Left forelimb (tissue), 1 donor: ENCODE measurements at regions not wholly inside any gene's neighbourhood (a gene's known extent, or its start where the extent isn't known, plus 50 kb on each side); places are given as distances from the start of the nearest gene placed in this dataset.

ENCODE experiments used
- DNase-seq: peaks from one replicate; pipeline ENCODE4 v3.0.0-alpha.2; 2018; ENCODE audit warnings: low spot score

- DNase-seq = no peak
Measured at GRCh38 chr13:103194871-103195270, 128.7 kb upstream of the SLC10A2 start.

GRCh38 chr13:103192511-103193135 lies 126.4 kb upstream of the SLC10A2 start:
- DNase-seq = no peak

DNA sequence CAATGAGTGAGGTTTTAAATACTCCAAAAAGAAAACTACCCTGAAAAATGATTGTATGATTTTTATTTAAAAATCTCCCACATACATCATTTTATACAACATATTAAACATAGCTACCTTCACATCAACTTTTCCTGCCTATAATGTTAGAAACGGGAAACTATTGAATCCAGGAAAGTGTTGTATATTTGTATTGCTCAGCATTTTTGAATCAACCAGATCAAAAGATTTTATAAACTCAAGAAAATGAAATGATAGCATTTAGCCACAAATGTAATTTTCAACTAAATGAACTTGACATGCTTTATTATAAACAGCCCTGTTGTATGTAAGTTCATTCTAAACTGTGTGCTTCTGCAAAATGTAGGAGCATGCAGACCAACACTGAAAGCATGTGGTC lies 124.6 kb upstream of the SLC10A2 start:
- DNase-seq = no peak

DNA sequence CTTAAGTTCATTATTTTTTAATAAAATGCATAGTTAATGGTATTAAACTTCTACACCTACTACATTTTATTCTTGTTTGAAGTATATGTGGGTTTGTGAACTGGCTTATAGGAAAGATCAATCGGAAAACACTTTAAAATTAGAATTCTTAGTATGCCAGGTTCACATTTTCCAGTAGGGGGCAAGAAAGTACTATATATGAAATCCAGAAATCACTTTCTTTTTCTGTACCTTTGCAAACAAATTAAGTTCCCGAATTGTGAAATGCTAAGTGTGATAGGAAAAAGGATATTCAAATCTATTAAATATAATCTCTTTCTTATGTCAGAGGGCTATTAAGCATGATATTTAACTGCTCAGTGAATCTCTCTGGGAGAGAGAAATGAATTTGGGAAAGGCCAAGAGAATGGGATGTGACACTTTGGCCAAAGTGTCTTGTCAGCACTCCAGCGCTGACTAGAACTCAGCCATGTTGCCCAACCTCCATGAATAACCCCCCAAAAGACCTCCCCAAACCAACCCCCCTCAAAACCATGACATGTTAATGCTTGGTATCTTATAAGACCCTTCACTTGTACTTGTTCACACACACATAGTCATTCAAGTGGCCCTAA lies 122.6 kb upstream of the SLC10A2 start:
- DNase-seq = no peak

- no peak for DNase-seq
Measured at GRCh38 chr13:103187721-103188156, 121.5 kb upstream of the SLC10A2 start.

GRCh38 chr13:103184413-103184812 lies 118.2 kb upstream of the SLC10A2 start:
- DNase-seq = no peak

DNA sequence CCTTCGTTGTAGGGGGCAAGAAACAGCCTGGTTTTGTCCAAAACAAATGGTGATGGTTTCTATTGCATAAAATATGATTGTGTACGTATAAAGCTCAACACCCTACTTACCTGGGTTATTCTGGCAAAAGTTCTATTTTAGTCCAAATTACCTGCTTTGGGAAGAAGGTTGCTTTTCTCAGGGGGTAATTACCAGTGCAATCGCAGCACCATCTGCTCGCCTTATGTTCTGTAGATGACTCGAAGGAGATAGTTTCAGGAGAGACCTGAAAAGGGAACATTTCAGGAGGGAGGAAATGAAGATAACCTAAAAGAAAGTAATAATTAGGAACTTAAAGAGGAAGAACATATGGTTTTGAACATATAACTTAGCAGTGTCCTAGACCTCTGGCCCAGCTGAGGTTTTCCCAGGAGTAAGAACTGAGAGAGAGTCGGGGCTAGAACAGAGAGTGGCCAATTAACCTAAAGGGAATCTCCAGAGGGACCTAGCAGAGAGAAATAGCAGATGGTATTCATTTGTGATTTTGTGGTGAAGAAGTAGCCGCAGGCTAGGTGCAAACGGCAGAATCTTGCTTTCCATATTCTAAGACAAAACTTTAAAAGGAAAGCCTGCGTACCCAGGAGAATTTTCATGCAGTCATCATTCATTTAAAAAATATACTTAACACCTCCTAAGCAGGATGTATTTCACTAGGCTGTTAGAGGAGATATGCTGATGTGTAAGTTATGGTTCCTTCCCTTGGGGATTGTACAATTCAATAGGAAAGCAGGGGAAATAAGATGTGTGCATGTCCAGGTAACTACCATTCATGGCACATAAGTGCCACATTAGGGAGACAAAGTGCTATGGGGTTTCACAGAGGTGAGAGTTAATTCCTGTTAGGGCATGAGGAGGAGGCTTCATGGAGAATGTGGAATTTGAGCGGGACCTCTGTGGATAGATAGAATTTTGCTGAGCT lies 113.0 kb upstream of the SLC10A2 start:
- DNase-seq = no peak

DNA sequence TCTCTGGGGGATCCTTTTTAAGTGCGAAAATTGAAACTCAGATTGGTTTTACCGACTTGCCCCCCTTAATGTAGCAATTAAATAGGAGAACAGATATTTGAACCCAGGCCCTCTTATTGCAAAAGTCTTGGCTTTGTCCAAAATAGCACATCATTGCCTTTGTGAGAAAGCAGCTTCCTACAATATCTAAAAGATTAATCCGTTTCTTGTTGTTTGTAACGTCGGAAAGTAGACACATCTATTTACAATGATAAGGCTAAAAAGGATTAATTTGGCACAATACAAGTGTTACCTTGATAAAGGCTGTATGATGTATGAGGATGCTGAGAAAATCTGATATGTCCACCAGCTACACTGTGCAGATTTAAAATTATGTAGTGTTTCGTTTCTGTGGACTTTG lies 108.7 kb upstream of the SLC10A2 start:
- no peak for DNase-seq

DNA sequence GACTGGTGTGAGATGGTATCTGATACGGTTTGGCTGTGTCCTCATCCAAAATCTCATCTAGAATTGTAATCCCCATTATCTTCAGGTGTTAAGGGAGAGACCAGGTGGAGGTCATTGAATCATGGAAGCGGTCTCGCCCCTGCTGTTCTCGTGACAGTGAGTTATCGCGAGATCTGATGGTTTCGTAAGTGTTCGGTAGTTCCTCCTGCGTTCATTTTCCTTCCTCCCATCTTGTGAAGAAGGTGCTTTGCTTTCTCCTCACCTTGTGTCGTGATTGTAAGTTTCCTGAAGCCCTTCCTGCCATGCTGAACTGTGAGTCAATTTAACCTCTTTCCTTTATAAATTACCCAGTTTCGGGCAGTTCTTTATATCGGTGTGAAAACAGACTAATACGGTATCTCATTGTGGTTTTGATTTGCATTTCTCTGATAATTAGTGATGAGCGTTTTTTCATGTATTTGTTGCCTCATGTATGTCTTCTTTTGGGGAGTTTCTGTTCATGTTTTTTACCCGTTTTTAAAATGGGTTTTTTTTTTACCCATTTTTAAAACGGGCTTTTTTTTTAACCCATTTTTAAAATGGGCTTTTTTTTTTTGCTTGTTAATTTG lies 102.8 kb upstream of the SLC10A2 start:
- DNase-seq = no peak

DNA sequence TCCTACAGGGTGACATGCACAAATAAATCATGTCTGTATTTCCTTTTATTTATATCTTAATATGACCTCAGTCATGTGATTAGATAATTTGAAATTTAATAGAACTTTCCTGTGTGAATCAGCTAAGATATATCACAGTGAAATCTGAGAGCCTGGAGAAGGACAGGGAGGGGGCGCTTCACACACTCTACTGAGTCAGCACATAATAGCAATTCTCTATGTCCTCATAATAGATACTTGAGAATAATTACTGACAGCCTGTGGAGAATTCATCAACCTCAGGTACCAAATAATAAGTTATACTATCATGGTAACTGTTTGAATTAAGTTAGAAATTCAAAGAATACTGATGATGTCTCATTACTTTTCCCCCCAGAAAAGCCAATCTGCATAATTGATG lies 98.0 kb upstream of the SLC10A2 start:
- DNase-seq = no peak

- DNase-seq = no peak
Measured at GRCh38 chr13:103161476-103161875, 95.3 kb upstream of the SLC10A2 start.

DNA sequence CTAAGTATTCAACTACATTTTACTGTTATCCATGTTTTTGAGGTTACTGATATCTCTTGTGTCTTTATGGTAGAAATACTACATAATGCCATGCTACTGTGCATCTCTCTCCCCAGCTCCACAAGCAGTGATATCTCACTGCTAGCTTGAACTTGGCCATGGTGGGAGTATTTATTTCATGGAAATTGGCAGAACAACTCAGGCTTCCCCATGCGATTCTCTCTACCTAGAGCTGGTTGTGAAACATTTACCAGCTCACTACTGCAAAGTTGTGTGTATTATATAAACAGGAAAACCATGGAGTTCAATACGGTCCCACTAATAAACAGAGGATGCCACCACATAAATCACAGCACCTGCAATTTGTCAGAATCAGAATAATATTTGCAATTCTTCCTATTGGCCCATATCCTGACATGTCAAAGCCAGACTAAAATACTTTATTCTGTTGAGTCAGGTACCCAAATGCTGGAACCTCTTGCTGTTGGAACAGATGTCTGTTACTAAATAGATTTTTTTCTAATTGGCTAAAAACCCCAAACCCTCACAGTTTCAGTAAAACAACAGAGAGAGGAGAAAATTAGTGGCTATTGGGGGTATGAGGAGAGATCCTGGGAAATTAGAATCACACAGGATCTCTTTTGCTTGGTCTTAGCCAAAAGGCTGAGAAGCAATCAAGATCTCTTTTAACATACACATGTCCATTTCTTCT lies 91.4 kb upstream of the SLC10A2 start:
- no peak for DNase-seq

GRCh38 chr13:103157016-103157415 lies 90.8 kb upstream of the SLC10A2 start:
- DNase-seq = no peak

- no peak for DNase-seq
Measured at GRCh38 chr13:103156346-103156998, 90.3 kb upstream of the SLC10A2 start.

DNA sequence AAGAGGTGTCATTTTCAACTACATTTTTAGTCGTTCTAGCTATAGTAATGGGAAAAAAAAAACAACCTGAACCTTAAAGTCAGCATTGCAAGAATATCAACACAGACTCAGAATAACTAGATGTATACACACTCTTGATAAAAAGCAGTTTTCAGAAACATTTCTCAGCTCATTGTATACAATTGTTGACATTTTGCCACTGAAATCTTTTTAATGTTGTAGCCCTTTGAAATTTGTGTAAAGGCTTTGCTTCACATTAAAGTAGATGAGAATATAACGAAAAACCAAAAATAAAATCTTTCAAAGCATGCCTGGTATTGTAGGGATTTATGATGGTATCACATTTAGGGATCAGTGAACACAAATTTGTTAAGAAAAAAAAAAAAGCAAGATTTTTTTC lies 87.2 kb upstream of the SLC10A2 start:
- DNase-seq = no peak

DNA sequence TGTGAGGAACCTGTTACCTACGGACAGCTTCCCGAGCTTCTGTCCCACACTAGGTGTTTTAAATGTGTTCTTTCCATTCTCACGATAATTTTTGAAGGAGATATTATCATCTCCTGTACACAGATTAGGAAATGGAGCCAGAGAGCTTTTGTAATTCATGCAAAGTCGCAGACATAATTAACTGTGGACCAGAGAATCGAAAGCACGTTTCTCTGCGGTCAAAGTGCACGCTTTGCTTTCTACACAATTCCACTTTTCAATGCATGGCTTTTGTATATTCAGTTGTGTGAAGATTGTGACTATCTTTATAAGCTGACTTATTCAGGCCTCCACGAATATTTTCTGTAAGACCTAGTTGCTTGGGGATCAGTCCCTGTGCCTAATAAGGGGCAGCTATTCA lies 81.7 kb upstream of the SLC10A2 start:
- no peak for DNase-seq

GRCh38 chr13:103145442-103145841 lies 79.2 kb upstream of the SLC10A2 start:
- DNase-seq = no peak

DNA sequence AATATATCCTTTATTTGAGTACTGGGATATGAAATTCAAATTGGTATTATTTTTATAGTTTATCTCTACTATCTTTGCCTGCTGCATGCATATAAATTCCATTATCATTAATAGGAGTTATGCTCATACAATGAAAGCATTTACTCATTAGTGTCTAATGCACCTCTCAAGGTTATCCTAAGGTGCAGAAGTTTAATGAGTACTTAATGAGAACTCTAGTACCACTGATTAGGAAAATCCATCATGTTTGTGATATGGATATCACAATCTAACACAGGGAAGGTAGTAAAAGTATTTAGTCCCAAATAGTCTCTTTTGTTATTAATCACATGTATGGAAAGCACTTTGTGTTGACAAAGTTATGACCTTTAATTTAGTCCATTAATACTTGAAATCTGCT lies 77.2 kb upstream of the SLC10A2 start:
- no peak for DNase-seq

DNA sequence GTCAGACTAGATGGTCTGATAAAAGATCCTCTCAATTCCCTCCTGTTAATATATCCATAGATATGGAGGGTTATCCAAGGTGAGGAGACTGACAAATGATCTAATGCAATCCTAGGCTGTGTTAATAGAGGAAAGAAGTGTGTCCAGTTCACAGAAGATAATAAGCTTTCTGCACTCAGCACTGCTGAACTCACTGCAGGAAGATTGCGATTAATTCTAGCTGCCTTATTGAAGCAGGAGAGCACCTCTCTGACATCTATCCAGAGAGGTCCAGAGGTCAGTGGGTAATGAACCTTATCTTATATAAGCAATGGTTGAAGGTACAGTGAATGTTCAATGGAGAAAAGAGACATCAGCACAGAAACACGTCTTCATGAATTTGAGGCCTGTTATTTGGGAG lies 75.9 kb upstream of the SLC10A2 start:
- no peak for DNase-seq

GRCh38 chr13:103140001-103140671 lies 73.9 kb upstream of the SLC10A2 start:
- no peak for DNase-seq

GRCh38 chr13:103134271-103134670 lies 68.1 kb upstream of the SLC10A2 start:
- DNase-seq = no peak
